Cardiac fibroblast (primary cell): ENCODE measurements at regions not wholly inside any gene's neighbourhood (a gene's known extent, or its start where the extent isn't known, plus 50 kb on each side); places are given as distances from the start of the nearest gene placed in this dataset.
"Not testable (repeated sequence)": the region's sequence is repeated elsewhere in the genome, so short reads cannot be mapped to it uniquely, and the experiment has no call there.

Experiments
- DNase-seq, 2 donors: peaks; one replicate each; pipeline versions ENCODE4 v3.0.0 to v3.0.0-alpha.2; 2010; ENCODE audit warnings: low read depth in 2 of 2
- H3K4me3 ChIP-seq, 2 donors: replicated peaks in 1 of 2; 1 replicate in 1 of 2; 2 replicates in 1 of 2; pipeline ENCODE4 v1.5.1; 2011; ENCODE audit warnings: low read depth in 2 of 2, low read length in 2 of 2, mild to moderate bottlenecking in 2 of 2, moderate library complexity in 1 of 2
- TF ChIP-seq, protein P1 (sequence below): IDR thresholded peaks from one replicate; pipeline ENCODE4 v1.5.1; 2011; ENCODE audit warnings: low read depth, mild to moderate bottlenecking, low read length, inconsistent platforms

DNA sequence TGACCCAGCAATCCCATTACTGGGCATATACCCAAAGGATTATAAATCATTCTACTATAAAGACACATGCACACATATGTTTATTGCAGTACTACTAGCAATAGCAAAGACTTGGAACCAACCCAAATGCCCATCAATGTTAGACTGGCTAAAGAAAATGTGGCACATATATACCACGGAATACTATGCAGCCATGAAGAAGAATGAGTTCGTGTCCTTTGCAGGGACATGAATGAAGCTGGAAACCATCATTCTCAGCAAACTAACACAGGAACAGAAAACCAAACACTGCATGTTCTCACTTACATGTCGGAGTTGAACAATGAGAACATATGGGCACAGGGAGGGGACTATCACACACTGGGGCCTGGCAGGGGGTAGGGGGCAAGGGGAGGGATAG lies 183.0 kb downstream of the HACE1 start:
- not testable (repeated sequence) for H3K4me3 ChIP-seq, DNase-seq

DNA sequence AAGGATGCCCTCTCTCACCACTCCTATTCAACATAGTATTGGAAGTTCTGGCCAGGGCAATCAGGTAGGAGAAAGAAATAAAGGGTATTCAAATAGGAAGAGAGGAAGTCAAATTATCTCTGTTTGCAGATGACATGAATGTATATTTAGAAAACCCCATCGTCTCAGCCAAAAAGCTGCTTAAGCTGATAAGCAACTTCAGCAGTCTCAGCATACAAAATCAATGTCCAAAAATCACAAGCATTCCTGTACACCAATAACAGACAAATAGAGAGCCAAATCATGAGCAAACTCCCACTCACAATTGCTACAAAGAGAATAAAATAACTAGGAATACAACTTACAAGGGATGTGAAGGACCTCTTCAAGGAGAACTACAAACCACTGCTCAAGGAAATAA lies 184.6 kb downstream of the HACE1 start:
- not testable (repeated sequence) for H3K4me3 ChIP-seq, DNase-seq

DNA sequence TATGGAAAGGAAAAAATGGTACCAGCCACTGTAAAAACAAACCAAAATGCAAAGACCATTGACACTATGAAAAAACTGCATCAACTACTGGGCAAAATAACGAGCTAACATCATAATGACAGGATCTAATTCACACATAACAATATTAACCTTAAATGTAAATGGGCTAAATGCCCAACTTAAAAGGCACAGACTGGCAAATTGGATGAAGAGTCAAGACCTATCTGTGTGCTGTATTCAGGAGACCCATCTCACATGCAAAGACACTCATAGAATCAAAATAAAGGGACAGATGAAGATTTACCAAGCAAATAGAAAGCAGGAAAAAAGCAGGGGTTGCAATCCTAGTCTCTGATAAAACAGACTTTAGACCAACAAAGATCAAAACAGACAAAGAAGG lies 186.6 kb downstream of the HACE1 start:
- H3K4me3 ChIP-seq, DNase-seq: not testable (repeated sequence)

DNA sequence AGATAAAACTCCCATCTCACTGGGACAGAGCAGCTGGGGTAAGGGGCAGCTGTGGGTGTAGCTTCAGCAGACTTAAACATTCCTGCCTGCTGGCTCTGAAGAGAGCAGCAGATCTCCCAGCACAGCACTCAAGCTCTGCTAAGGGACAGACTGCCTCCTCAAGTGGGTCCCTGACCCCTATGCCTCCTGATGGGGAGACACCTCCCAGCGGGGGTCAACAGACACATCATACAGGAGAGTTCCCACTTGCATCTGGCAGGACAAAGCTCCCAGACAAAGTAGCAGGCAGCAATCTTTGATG lies 188.2 kb downstream of the HACE1 start:
- not testable (repeated sequence) for DNase-seq, H3K4me3 ChIP-seq

DNA sequence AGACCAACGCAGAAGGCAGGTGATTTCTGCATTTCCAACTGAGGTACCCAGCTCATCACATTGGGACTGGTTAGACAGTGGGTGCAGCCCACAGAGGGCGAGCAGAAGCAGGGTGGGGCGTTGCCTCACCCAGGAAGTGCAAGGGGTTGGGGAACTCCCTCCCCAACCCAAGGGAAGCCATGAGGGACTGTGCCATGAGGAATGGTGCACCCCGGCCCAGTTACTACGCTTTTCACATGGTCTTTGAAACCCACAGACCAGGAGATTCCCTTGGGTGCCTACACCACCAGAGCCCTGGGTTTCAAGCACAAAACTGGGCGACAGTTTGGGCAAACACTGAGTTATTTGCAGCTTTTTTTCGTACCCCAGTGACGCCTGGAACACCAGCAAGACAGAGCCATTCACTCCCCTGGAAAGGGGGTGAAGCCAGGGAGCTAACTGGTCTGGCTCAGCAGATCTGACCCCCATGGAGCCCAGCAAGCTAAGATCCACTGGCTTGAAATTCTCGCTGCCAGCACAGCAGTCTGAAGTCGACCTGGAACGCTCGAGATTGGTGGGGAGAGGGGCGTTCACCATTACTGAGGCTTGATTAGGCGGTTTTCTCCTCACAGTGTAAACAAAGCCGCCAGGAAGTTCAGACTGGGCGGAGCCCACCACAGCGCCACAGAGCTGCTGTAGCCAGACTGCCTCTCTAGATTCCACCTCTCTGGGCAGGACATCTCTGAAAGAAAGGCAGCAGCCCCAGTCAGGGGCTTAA lies 188.7 kb downstream of the HACE1 start:
- H3K4me3 ChIP-seq, DNase-seq: not testable (repeated sequence)

DNA sequence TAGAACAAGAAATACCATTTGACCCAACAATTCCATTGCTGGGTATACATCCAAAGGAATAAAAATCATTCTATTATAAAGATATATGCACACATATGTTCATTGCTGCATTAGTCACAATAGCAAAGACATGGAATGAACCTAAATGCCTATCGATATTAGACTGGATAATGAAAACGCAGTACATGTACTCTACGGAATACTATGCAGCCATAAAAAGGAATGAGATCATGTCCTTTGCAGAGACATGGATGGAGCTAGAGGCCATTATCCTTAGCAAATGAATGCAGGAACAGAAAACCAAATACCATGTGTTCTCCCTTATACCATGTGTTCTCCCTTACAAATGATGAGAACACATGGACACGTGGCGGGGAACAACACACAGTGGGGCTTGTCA lies 190.2 kb downstream of the HACE1 start:
- no peak for DNase-seq
- TF ChIP-seq, protein P1, sequence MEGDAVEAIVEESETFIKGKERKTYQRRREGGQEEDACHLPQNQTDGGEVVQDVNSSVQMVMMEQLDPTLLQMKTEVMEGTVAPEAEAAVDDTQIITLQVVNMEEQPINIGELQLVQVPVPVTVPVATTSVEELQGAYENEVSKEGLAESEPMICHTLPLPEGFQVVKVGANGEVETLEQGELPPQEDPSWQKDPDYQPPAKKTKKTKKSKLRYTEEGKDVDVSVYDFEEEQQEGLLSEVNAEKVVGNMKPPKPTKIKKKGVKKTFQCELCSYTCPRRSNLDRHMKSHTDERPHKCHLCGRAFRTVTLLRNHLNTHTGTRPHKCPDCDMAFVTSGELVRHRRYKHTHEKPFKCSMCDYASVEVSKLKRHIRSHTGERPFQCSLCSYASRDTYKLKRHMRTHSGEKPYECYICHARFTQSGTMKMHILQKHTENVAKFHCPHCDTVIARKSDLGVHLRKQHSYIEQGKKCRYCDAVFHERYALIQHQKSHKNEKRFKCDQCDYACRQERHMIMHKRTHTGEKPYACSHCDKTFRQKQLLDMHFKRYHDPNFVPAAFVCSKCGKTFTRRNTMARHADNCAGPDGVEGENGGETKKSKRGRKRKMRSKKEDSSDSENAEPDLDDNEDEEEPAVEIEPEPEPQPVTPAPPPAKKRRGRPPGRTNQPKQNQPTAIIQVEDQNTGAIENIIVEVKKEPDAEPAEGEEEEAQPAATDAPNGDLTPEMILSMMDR, result no peak
- H3K4me3 ChIP-seq, result no peak overlapping the region

DNA sequence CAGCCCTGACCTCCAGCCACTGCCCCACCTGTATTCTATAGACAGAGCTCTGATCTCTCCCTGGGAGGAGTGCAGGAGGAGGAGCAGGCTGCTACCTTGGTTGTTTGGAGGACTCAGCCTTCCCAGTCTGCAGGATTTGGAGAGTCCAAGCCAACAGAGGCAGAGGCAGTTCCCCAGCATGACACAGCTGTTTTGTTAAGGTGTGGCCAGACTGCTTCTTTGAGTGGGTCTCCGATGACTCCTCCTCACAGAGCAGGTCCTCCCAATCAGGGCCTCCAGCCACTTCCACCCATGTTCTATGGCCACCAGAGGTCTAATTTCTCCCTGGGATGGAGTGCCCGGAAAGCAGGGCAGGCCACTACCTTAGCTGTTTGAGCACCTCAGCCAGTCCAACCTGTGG lies 203.5 kb downstream of the HACE1 start:
- TF ChIP-seq, protein P1, result no peak
- no peak overlapping the region for H3K4me3 ChIP-seq
- DNase-seq, result no peak

DNA sequence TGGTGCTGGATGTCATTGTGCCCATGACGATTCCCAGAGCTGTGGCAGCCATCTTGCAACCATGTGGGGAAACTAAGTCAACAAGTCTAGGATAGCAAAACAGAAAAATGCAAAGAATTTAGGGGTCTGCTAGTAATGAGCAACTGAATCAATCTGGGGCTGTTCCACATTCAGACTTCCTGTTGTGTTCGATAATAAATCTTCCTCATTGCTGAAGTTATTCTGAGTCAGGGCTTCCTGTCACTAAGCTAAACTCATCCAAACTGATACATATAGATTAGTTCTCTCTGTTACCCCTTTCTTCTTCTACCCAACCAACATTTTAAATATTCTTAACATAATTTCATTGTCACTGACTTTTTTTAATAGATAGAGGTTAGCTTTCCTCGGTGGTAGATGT lies 205.9 kb downstream of the HACE1 start:
- no peak overlapping the region for H3K4me3 ChIP-seq
- TF ChIP-seq, protein P1, result no peak
- no peak for DNase-seq

DNA sequence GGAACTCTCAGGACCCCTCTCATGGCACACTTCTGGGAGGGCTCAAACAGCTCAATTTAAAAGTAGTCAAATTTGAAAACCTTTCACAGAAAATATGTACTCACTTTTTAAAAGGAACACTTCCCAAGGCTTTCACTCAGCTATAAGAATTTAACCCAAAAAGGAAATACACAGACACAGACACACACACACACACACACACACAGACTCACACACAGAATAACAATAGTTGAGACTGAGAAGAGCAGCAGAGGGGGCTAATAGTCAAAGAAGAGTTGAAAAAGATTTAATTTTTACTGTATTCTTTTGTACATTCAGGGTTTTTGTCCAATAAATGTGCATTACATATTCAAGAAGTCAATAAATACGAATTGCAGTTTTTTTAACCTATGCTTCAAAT lies 211.4 kb downstream of the HACE1 start:
- no peak for DNase-seq
- TF ChIP-seq, protein P1, result no peak
- H3K4me3 ChIP-seq, result no peak overlapping the region

DNA sequence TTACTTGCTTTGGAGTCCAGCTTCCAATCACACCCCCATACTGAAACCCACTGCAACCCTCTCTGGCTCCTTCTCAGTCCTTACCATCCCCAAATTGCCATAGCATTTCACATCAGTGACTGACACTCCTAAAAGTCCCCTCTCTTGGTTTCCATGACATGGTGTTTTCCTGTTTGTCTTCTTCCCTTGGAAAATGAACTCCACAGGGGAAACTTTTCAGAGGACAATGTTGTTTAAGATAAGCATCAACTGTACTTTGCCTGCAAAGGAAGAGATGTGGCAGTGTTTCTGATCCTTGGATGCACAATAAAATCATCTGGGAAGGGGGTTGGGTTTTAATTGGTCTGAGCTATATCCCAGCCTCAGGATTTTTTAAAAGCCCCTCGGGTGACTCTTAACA lies 214.9 kb downstream of the HACE1 start:
- TF ChIP-seq, protein P1, result no peak
- DNase-seq, result no peak
- no peak overlapping the region for H3K4me3 ChIP-seq
